GM13977 (cell line): ENCODE measurements at regions not wholly inside any gene's neighbourhood (a gene's known extent, or its start where the extent isn't known, plus 50 kb on each side); places are given as distances from the start of the nearest gene placed in this dataset.
A peak's percentile ranks its signal among the peaks of the same experiment; 100 is the strongest.

Experiments
- DNase-seq: peaks from one replicate; pipeline ENCODE4 v3.0.0; 2012; ENCODE audit warnings: low spot score
- in situ Hi-C: fragments of 300-500 bp; cut with MboI; formaldehyde crosslinking; loops from one replicate; pipeline ENCODE4 v1.12.0; 2022; ENCODE audit warnings: low sequenced_read_pairs, low pct_unique_long_range_greater_than_20kb, mixed read lengths, inconsistent platforms; ENCODE audit not compliant: unreplicated experiment
- TF ChIP-seq, protein P1 (sequence below): IDR thresholded peaks from 2 replicates; pipeline ENCODE4 v1.5.1; 2012; ENCODE audit warnings: mild to moderate bottlenecking, control low read depth; ENCODE audit not compliant: insufficient read depth; ENCODE audit errors: extremely low read depth, missing control alignments

DNA sequence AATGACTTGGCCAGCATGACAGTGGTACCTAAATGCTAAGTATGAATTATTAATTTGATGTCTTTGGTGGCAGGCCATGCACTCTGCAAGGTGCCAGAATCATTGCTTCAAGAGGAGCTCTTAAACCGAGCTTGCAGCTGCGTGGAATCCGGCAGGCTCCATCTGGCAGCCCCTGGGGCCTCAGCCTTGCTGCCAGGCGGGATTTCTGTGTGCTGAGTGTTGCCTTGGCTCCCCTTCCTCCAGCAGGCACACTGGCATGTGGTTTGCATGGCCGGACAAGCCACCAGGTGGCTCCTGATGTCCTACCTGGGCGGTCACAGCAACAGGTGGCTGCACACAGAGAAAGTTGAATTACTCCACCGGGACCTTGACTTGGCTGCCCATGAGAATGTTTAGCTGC is 155.4 kb downstream of the URB2 start:
- no peak for DNase-seq
- TF ChIP-seq, protein P1, sequence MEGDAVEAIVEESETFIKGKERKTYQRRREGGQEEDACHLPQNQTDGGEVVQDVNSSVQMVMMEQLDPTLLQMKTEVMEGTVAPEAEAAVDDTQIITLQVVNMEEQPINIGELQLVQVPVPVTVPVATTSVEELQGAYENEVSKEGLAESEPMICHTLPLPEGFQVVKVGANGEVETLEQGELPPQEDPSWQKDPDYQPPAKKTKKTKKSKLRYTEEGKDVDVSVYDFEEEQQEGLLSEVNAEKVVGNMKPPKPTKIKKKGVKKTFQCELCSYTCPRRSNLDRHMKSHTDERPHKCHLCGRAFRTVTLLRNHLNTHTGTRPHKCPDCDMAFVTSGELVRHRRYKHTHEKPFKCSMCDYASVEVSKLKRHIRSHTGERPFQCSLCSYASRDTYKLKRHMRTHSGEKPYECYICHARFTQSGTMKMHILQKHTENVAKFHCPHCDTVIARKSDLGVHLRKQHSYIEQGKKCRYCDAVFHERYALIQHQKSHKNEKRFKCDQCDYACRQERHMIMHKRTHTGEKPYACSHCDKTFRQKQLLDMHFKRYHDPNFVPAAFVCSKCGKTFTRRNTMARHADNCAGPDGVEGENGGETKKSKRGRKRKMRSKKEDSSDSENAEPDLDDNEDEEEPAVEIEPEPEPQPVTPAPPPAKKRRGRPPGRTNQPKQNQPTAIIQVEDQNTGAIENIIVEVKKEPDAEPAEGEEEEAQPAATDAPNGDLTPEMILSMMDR = peak; percentile 18
- in situ Hi-C loops = no loop called here

DNA sequence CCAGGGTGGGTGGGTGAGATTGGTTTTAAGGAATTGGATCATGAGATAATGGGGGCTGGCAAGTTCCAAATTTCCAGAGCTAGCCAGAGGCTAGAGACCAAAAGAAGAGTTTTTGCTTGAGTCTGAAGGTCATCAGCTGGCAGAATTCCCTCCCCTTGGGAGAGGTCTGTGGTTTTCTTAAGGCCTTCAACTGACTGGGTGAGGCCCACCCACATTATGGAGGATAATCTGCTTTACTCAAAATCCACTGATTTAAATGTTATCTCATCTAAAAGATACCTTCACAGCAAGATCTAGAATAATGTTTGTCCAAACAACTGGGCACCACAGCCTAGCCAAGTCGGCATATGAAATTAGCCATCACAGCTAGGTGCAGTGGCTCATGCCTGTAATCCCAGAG is 156.4 kb downstream of the URB2 start:
- TF ChIP-seq, protein P1 = no peak
- in situ Hi-C loops = no loop called here
- DNase-seq = no peak

DNA sequence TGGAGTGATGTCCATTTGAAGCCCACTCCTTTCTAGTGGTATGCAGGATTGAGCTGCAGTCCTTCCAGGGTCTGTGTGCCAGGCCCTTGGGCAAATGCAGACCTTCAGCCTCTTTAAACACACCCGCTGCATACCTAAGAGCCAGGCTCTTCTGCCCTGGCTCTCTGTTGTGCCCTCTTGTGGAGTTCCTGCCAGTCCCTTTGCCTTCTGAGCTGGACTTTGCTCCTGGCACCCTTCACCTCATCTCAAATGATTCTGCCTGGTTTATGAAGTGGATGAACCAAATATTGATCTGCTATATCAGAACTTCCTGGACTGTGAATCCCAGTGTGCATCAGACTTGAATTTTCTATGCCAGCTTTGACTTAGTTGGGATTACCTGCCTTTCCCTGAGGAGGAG is 158.8 kb downstream of the URB2 start:
- TF ChIP-seq, protein P1 = no peak
- DNase-seq = no peak
- in situ Hi-C loops = no loop called here

DNA sequence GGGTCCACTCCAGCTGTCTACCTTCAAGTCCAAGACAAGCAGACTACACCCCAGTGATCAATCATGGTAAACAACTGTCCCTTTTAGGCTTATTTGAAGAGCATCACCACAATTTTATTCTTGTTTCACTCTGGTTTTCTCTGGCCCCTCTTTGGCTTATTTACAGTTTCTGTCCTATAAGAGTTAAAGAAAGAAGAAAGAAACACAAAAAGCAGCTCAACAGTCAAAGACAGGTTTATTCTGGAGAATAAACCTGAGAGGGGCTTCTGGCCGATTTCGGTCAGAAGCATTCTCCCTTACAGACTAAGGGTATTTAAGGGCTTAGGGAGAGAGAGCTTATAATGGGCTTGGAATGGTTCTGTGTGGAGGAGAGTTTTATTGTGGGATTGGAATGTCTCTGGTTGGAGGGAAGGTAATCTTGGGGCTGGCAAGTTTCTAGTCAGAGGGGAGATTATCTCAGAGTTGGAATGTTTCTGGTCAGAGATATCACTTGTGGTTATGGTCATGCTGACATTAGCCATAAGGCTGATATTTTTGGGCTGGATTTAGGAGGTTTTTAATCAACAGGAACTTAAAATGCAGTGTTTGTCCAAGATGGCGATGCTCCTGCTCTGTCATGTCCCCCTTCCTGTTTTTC is 161.0 kb downstream of the URB2 start:
- TF ChIP-seq, protein P1 = no peak
- in situ Hi-C loops = no loop called here
- DNase-seq = no peak

DNA sequence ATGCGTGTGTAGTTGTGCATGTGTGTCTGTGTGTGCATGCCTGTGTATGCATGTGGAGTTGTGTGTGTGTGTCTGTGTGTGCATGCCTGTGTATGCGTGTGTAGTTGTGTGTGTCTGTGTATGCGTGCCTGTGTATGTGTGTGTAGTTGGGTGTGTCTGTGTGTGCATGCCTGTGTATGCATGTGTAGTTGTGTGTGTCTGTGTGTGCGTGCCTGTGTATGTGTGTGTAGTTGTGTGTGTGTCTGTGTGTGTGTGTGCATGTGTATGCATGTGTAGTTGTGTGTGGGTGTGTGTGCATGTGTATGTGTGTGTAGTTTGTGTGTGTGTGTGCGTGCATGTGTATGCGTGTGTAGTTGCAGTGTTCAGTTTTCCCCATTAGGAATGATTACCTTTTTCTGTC is 162.0 kb downstream of the URB2 start:
- TF ChIP-seq, protein P1 = no peak
- no peak for DNase-seq
- in situ Hi-C loops = no loop called here

DNA sequence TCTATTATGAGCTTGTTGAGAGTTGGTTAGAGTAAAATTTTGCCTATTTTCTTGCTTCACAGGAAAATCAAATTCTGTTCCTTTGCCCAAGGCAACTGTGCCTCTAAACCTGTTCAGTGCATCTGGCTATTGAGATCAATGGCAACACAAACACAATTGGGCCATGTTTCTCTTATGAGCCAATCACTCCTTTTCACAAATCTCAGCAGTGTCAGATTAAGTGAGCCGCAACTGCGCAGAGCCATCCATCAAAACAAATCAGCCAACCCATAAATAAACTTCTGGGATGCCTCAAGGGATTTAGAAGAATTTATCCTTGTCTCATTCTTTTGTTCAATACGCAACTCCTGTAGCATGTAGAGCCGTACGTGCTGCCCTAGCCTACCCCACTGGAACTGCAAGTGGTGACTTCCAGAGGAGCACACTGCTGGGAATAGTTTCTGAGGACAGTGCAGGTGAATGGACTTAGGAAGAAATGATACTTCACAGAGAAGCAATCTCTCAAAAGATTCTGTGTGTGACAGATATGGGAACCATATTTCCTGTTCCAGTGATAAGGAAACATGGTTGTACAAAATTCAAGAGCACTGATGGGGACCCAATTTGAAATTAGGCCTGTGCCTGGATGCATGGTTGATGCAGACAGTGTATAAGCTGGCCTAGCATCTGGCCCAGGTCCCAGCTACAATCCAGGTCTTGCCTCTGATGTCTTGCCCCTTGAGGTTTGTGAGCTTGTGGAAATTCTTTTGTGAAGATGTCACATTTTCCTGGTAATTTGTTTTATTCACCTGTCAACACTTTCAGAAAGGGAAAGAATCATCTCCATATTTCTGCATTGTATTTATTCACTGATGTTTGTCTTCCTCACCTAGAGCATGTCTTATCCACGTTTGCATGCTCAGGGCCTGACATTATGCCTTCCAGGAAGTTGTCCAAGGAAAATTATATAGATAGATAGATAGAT is 166.2 kb downstream of the URB2 start:
- TF ChIP-seq, protein P1 = no peak
- no peak for DNase-seq
- in situ Hi-C loops = no loop called here
